ENCODE measurements at regions not wholly inside any gene's neighbourhood (a gene's known extent, or its start where the extent isn't known, plus 50 kb on each side); places are given as distances from the start of the nearest gene placed in this dataset.

DNA sequence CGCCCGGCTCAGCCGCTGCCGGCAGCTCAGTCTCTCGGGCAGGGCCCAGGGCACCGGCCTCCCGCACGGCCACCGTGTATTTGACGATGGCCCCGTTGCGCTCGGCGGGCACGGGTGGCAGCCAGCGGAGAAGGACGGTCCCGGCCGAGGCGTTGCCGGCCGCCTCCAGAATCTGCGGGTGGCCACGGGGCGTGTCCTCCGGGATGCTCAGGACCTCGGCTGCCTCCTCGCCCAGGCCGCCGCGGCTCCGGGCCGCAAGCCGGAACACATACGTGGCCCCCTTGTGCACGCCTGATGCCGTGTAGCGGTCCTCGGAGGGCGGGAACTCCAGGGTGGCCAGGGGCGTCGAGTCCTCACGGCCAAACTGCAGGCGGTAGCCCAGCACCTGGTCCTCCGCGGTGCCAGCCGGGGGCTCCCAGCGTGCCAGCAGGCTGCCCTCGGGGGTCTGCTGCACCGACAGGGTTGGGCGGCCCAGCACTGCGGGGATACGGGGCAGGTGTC is 117.7 kb downstream of the PTPRS start:
- DNase-seq (ENCODE audit: low spot score) (no peak), FAIRE-seq (no peak), ATAC-seq (no peak)
- H3K9me3 ChIP-seq (ENCODE audit: low read length): no peaks in the 10 kb centered on the region
- H3K4me3 ChIP-seq (replicated peaks in 1 of 3; ENCODE audit: insufficient read depth in 1 of 3, low read depth in 2 of 3, low read length in 3 of 3): no peak overlapping the region
- BruUV-seq (replicated peaks): no TSS peak
- WGBS (ENCODE audit: low lambda C conversion rate): 96% methylated on average over 50 of the region's 53 CpGs
- intact Hi-C loops (cut with micrococcal nuclease; ENCODE audit: unreplicated experiment): no loop called here
- no peak overlapping the region for H3K9ac ChIP-seq (ENCODE audit: insufficient read depth, low read depth, low read length)
- no peak overlapping the region for H3K4me2 ChIP-seq (ENCODE audit: low read depth, low read length)
- no peaks in the 10 kb centered on the region for H3K4me1 ChIP-seq (ENCODE audit: insufficient read depth, low read length)
- H3K79me2 ChIP-seq (ENCODE audit: insufficient read depth, low read length): no peaks in the 10 kb centered on the region
- no peaks in the 10 kb centered on the region for H4K20me1 ChIP-seq (ENCODE audit: insufficient read depth, low read length)
- no peak overlapping the region for H3K27ac ChIP-seq (ENCODE audit: extremely low read length, insufficient read depth, low read length)
- TF ChIP-seq, protein P1, sequence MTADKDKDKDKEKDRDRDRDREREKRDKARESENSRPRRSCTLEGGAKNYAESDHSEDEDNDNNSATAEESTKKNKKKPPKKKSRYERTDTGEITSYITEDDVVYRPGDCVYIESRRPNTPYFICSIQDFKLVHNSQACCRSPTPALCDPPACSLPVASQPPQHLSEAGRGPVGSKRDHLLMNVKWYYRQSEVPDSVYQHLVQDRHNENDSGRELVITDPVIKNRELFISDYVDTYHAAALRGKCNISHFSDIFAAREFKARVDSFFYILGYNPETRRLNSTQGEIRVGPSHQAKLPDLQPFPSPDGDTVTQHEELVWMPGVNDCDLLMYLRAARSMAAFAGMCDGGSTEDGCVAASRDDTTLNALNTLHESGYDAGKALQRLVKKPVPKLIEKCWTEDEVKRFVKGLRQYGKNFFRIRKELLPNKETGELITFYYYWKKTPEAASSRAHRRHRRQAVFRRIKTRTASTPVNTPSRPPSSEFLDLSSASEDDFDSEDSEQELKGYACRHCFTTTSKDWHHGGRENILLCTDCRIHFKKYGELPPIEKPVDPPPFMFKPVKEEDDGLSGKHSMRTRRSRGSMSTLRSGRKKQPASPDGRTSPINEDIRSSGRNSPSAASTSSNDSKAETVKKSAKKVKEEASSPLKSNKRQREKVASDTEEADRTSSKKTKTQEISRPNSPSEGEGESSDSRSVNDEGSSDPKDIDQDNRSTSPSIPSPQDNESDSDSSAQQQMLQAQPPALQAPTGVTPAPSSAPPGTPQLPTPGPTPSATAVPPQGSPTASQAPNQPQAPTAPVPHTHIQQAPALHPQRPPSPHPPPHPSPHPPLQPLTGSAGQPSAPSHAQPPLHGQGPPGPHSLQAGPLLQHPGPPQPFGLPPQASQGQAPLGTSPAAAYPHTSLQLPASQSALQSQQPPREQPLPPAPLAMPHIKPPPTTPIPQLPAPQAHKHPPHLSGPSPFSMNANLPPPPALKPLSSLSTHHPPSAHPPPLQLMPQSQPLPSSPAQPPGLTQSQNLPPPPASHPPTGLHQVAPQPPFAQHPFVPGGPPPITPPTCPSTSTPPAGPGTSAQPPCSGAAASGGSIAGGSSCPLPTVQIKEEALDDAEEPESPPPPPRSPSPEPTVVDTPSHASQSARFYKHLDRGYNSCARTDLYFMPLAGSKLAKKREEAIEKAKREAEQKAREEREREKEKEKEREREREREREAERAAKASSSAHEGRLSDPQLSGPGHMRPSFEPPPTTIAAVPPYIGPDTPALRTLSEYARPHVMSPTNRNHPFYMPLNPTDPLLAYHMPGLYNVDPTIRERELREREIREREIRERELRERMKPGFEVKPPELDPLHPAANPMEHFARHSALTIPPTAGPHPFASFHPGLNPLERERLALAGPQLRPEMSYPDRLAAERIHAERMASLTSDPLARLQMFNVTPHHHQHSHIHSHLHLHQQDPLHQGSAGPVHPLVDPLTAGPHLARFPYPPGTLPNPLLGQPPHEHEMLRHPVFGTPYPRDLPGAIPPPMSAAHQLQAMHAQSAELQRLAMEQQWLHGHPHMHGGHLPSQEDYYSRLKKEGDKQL (CRISPR knock-in tag; IDR thresholded peaks at IDR 0.05; ENCODE audit: low read depth): no peak
- TF ChIP-seq AGO2 (optimal IDR thresholded peaks at IDR 0.05; ENCODE audit: low read depth, low read length): peak; percentile 43
- ChIA-PET CTCF (ENCODE audit: low intra/inter-chr PET ratio, low total read pairs) (no interaction called here), POLR2A (no interaction called here)
- no peak overlapping the region for H2AFZ ChIP-seq (ENCODE audit: low read length)
- peaks cover 4 to 30% of the 10 kb centered on the region in 2 experiments for H3K36me3 ChIP-seq (replicated peaks in 1 of 2; ENCODE audit: control insufficient read depth in 1 of 2, insufficient read depth in 2 of 2, low read length in 2 of 2)
- no peaks in the 10 kb centered on the region for H3K27me3 ChIP-seq (ENCODE audit: control insufficient read depth in 1 of 2, insufficient read depth in 2 of 2, low read length in 2 of 2)
- in situ Hi-C loops (cut with HindIII; ENCODE audit: extremely low pct_ligation_motif_present, low pct_unique_long_range_greater_than_20kb): no loop called here

GRCh38 chr19:5222178-5222577 is 118.4 kb downstream of the PTPRS start:
- BruUV-seq (replicated peaks): no TSS peak
- no peaks in the 10 kb centered on the region for H4K20me1 ChIP-seq (ENCODE audit: insufficient read depth, low read length)
- no peaks in the 10 kb centered on the region for H3K4me1 ChIP-seq (ENCODE audit: insufficient read depth, low read length)
- ATAC-seq: no peak
- H3K27me3 ChIP-seq (ENCODE audit: control insufficient read depth in 1 of 2, insufficient read depth in 2 of 2, low read length in 2 of 2): no peaks in the 10 kb centered on the region
- in situ Hi-C loops (cut with HindIII; ENCODE audit: extremely low pct_ligation_motif_present, low pct_unique_long_range_greater_than_20kb) (no loop called here), intact Hi-C loops (cut with micrococcal nuclease; ENCODE audit: unreplicated experiment) (no loop called here)
- peaks cover 4 to 34% of the 10 kb centered on the region in 2 experiments for H3K36me3 ChIP-seq (replicated peaks in 1 of 2; ENCODE audit: control insufficient read depth in 1 of 2, insufficient read depth in 2 of 2, low read length in 2 of 2)
- H2AFZ ChIP-seq (ENCODE audit: low read length): no peak overlapping the region
- 97% methylated on average over 18 of the region's 22 CpGs for WGBS (ENCODE audit: low lambda C conversion rate)
- no peak for TF ChIP-seq JARID2 (CRISPR knock-in tag; IDR thresholded peaks at IDR 0.05; ENCODE audit: insufficient replicate concordance)
- H3K9me3 ChIP-seq (ENCODE audit: low read length): no peaks in the 10 kb centered on the region
- CTCF ChIA-PET (ENCODE audit: low intra/inter-chr PET ratio, low total read pairs): no interaction called here
- H3K27ac ChIP-seq (ENCODE audit: extremely low read length, insufficient read depth, low read length): no peak overlapping the region
- no peak for FAIRE-seq
- H3K79me2 ChIP-seq (ENCODE audit: insufficient read depth, low read length): no peaks in the 10 kb centered on the region
- DNase-seq (ENCODE audit: low spot score): no peak
- no peak overlapping the region for H3K4me2 ChIP-seq (ENCODE audit: low read depth, low read length)
- no peak overlapping the region for H3K9ac ChIP-seq (ENCODE audit: insufficient read depth, low read depth, low read length)
- no peak overlapping the region for H3K4me3 ChIP-seq (replicated peaks in 1 of 3; ENCODE audit: insufficient read depth in 1 of 3, low read depth in 2 of 3, low read length in 3 of 3)
- POLR2A ChIA-PET: no interaction called here

Data from HepG2 (cell line).